ENCODE measurements at regions not wholly inside any gene's neighbourhood (a gene's known extent, or its start where the extent isn't known, plus 50 kb on each side); places are given as distances from the start of the nearest gene placed in this dataset.

GRCh38 chr17:56085576-56086267, 67.6 kb upstream of the ANKFN1 start:
- H3K4me1 Mint-ChIP-seq = no peaks in the 10 kb centered on the region
- POLR2A ChIA-PET = no interaction called here
- H3K4me3 Mint-ChIP-seq = no peak overlapping the region
- peak; percentile 97 for TF ChIP-seq HMGA2 (CRISPR knock-in tag; IDR thresholded peaks at IDR 0.05)
- no peak for TF ChIP-seq ZNF425 (CRISPR knock-in tag; conservative IDR thresholded peaks at IDR 0.05)
- peaks cover 11% of the 10 kb centered on the region for H3K9me3 Mint-ChIP-seq
- CTCF ChIA-PET = no interaction called here
- no peaks in the 10 kb centered on the region for H3K27me3 Mint-ChIP-seq (ENCODE audit: low read depth)
- no peak overlapping the region for H3K27ac Mint-ChIP-seq
- ATAC-seq (no peak), DNase-seq (ENCODE audit: low spot score) (no peak)
- H3K36me3 Mint-ChIP-seq = peaks cover 3% of the 10 kb centered on the region; the same call in 1 of the 2 replicates

DNA sequence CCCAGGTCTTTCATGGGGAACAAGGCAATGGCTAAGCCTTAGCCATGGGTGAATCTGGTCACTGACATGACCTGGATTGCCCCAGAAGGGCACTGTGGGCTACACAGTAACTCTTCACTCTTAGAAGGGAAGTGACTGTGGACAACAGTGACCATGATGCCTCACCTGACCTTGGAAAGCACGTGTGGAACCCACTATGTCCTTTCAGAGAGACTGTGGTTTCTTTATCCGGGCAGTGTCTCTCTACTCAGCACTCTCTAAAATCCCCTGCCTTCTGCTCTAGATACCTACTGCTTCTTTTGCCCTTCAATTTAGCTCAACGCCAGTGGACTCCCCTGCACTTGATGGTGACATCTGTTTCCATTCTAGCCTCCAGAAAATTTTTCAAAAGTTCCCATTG, 66.1 kb upstream of the ANKFN1 start:
- no peak for TF ChIP-seq AR (CRISPR knock-in tag; IDR thresholded peaks at IDR 0.05)
- TF ChIP-seq, protein P1, sequence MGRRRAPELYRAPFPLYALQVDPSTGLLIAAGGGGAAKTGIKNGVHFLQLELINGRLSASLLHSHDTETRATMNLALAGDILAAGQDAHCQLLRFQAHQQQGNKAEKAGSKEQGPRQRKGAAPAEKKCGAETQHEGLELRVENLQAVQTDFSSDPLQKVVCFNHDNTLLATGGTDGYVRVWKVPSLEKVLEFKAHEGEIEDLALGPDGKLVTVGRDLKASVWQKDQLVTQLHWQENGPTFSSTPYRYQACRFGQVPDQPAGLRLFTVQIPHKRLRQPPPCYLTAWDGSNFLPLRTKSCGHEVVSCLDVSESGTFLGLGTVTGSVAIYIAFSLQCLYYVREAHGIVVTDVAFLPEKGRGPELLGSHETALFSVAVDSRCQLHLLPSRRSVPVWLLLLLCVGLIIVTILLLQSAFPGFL (CRISPR knock-in tag; IDR thresholded peaks at IDR 0.05; ENCODE audit: borderline replicate concordance) = no peak
- TF ChIP-seq ESRRA (CRISPR knock-in tag; IDR thresholded peaks at IDR 0.05; ENCODE audit: borderline replicate concordance) = no peak
- TF ChIP-seq, protein P2, sequence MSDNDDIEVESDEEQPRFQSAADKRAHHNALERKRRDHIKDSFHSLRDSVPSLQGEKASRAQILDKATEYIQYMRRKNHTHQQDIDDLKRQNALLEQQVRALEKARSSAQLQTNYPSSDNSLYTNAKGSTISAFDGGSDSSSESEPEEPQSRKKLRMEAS (CRISPR knock-in tag; IDR thresholded peaks at IDR 0.05) = no peak
- no peak for TF ChIP-seq ZNF232 (CRISPR knock-in tag; IDR thresholded peaks at IDR 0.05)
- TF ChIP-seq SMAD4 (CRISPR knock-in tag; IDR thresholded peaks at IDR 0.05) = no peak
- TF ChIP-seq NR3C1 (CRISPR knock-in tag; conservative IDR thresholded peaks at IDR 0.05; ENCODE audit: low read depth) = no peak
- TF ChIP-seq GABPB1 (CRISPR knock-in tag; IDR thresholded peaks at IDR 0.05) = no peak
- TF ChIP-seq, protein P3, sequence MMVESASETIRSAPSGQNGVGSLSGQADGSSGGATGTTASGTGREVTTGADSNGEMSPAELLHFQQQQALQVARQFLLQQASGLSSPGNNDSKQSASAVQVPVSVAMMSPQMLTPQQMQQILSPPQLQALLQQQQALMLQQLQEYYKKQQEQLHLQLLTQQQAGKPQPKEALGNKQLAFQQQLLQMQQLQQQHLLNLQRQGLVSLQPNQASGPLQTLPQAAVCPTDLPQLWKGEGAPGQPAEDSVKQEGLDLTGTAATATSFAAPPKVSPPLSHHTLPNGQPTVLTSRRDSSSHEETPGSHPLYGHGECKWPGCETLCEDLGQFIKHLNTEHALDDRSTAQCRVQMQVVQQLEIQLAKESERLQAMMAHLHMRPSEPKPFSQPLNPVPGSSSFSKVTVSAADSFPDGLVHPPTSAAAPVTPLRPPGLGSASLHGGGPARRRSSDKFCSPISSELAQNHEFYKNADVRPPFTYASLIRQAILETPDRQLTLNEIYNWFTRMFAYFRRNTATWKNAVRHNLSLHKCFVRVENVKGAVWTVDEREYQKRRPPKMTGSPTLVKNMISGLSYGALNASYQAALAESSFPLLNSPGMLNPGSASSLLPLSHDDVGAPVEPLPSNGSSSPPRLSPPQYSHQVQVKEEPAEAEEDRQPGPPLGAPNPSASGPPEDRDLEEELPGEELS (CRISPR knock-in tag; IDR thresholded peaks at IDR 0.05) = no peak
- TF ChIP-seq ZNF263 (CRISPR knock-in tag; IDR thresholded peaks at IDR 0.05; ENCODE audit: low read depth) = no peak
- TF ChIP-seq SP1 (CRISPR knock-in tag; conservative IDR thresholded peaks at IDR 0.05) = no peak
- TF ChIP-seq EMX1 (CRISPR knock-in tag; IDR thresholded peaks at IDR 0.05) = no peak
- TF ChIP-seq MXD4 (CRISPR knock-in tag; IDR thresholded peaks at IDR 0.05; ENCODE audit: borderline replicate concordance) = no peak
- TF ChIP-seq PRRX2 (CRISPR knock-in tag; IDR thresholded peaks at IDR 0.05) = no peak
- TF ChIP-seq TEAD1 (CRISPR knock-in tag; IDR thresholded peaks at IDR 0.05) = no peak
- TF ChIP-seq TEAD4 (CRISPR knock-in tag; IDR thresholded peaks at IDR 0.05) = no peak
- TF ChIP-seq, protein P4, sequence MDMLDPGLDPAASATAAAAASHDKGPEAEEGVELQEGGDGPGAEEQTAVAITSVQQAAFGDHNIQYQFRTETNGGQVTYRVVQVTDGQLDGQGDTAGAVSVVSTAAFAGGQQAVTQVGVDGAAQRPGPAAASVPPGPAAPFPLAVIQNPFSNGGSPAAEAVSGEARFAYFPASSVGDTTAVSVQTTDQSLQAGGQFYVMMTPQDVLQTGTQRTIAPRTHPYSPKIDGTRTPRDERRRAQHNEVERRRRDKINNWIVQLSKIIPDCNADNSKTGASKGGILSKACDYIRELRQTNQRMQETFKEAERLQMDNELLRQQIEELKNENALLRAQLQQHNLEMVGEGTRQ (CRISPR knock-in tag; IDR thresholded peaks at IDR 0.05) = no peak
- no peak for TF ChIP-seq NR1H2 (CRISPR knock-in tag; IDR thresholded peaks at IDR 0.05)
- TF ChIP-seq CREM (CRISPR knock-in tag; IDR thresholded peaks at IDR 0.05) = no peak
- TF ChIP-seq ELF4 (CRISPR knock-in tag; IDR thresholded peaks at IDR 0.05; ENCODE audit: low read depth) = no peak
- Mint-ChIP-seq H3K27ac (no peak overlapping the region), H3K36me3 (peaks cover 3% of the 10 kb centered on the region; the same call in 1 of the 2 replicates), H3K4me1 (peaks cover 4% of the 10 kb centered on the region), H3K27me3 (ENCODE audit: low read depth) (no peaks in the 10 kb centered on the region), H3K9me3 (peaks cover 11% of the 10 kb centered on the region), H3K4me3 (no peak overlapping the region)
- no peak for ATAC-seq
- CTCF ChIA-PET = no interaction called here
- POLR2A ChIA-PET = no interaction called here
- no peak for DNase-seq (ENCODE audit: low spot score)
